CD14-positive monocyte (primary cell): ENCODE measurements at regions not wholly inside any gene's neighbourhood (a gene's known extent, or its start where the extent isn't known, plus 50 kb on each side); places are given as distances from the start of the nearest gene placed in this dataset.
A peak's percentile ranks its signal among the peaks of the same experiment; 100 is the strongest.

Experiments
- DNase-seq, 3 donors: peaks; one replicate each; pipeline ENCODE4 v3.0.0-alpha.2; 2011 to 2022
- H2AFZ ChIP-seq: 2 replicates; pipeline ENCODE4 v1.6.0; 2012; ENCODE audit warnings: mild to moderate bottlenecking, low read depth, low read length, inconsistent platforms; ENCODE audit not compliant: insufficient read depth, poor library complexity, severe bottlenecking
- H3K27ac ChIP-seq, 2 donors: 1 replicate in 1 of 2; 2 replicates in 1 of 2; pipeline ENCODE4 v1.5.1; 2012 to 2013; ENCODE audit warnings: low read length in 2 of 2, control low read depth in 1 of 2, inconsistent platforms in 1 of 2, low read depth in 1 of 2, mild to moderate bottlenecking in 1 of 2
- H3K27me3 ChIP-seq, 2 donors: one replicate each; pipeline versions ENCODE4 v1.6.0 to v1.6.1; 2011 to 2013; ENCODE audit warnings: low read length in 2 of 2; ENCODE audit not compliant: control insufficient read depth in 2 of 2, insufficient read depth in 2 of 2
- H3K36me3 ChIP-seq, 2 donors: replicated peaks in 1 of 2; 1 replicate in 1 of 2; 2 replicates in 1 of 2; pipeline versions ENCODE4 v1.5.1 to v1.6.1; 2012 to 2013; ENCODE audit warnings: low read length in 2 of 2, control low read depth in 1 of 2, inconsistent platforms in 1 of 2, mild to moderate bottlenecking in 1 of 2; ENCODE audit not compliant: insufficient read depth in 2 of 2, control insufficient read depth in 1 of 2
- H3K4me1 ChIP-seq, 2 donors: 1 replicate in 1 of 2; 2 replicates in 1 of 2; pipeline versions ENCODE4 v1.5.1 to v1.6.1; 2012 to 2013; ENCODE audit warnings: low read length in 2 of 2, control low read depth in 1 of 2, inconsistent platforms in 1 of 2, mild to moderate bottlenecking in 1 of 2, moderate library complexity in 1 of 2; ENCODE audit not compliant: insufficient read depth in 2 of 2, control insufficient read depth in 1 of 2
- H3K4me2 ChIP-seq: replicated peaks from 2 replicates; pipeline ENCODE3; 2012; ENCODE audit warnings: low read length, moderate library complexity, mild to moderate bottlenecking; ENCODE audit not compliant: poor library complexity, severe bottlenecking; ENCODE audit errors: extremely low read depth
- H3K4me3 ChIP-seq, 3 experiments: fragments of 200-600 bp in 1 of 3; sonication (generic) in 1 of 3; replicated peaks in 1 of 3; 1 replicate in 2 of 3; 2 replicates in 1 of 3; pipeline ENCODE4 v1.5.1; 2011 to 2013; ENCODE audit warnings: low read length in 3 of 3, mild to moderate bottlenecking in 3 of 3, control low read depth in 2 of 3, low read depth in 2 of 3, inconsistent platforms in 1 of 3, moderate library complexity in 1 of 3
- H3K79me2 ChIP-seq: 2 replicates; pipeline ENCODE4 v1.6.0; 2012; ENCODE audit warnings: mild to moderate bottlenecking, control low read depth, inconsistent platforms, low read length, moderate library complexity; ENCODE audit not compliant: insufficient read depth
- H3K9ac ChIP-seq: 2 replicates; pipeline ENCODE4 v1.6.0; 2017; ENCODE audit warnings: low read length, mild to moderate bottlenecking; ENCODE audit not compliant: insufficient read depth, poor library complexity, severe bottlenecking
- H3K9me3 ChIP-seq, 2 donors: replicated peaks in 1 of 2; 1 replicate in 1 of 2; 2 replicates in 1 of 2; pipeline versions ENCODE4 v1.5.1 to v1.6.1; 2012 to 2013; ENCODE audit warnings: low read length in 2 of 2, control low read depth in 1 of 2; ENCODE audit not compliant: control insufficient read depth in 1 of 2, insufficient read depth in 1 of 2
- H4K20me1 ChIP-seq: 2 replicates; pipeline ENCODE4 v1.6.0; 2012; ENCODE audit warnings: mild to moderate bottlenecking, low read length, control low read depth, moderate library complexity; ENCODE audit not compliant: insufficient read depth
- H3K27ac Mint-ChIP-seq, 7 donors: one replicate each; pipeline ENCODE4 v1.8.0; 2020; ENCODE audit warnings: mild to moderate bottlenecking in 7 of 7, mixed read lengths in 7 of 7, moderate library complexity in 6 of 7, inconsistent platforms in 2 of 7
- H3K27me3 Mint-ChIP-seq, 3 donors: one replicate each; pipeline ENCODE4 v1.8.0; 2021 to 2022; ENCODE audit warnings: low read depth in 3 of 3, mild to moderate bottlenecking in 3 of 3, mixed read lengths in 3 of 3, moderate library complexity in 3 of 3, inconsistent platforms in 1 of 3
- H3K36me3 Mint-ChIP-seq, 2 donors: one replicate each; pipeline ENCODE4 v1.8.0; 2020; ENCODE audit warnings: mixed read lengths in 2 of 2, inconsistent platforms in 1 of 2, mild to moderate bottlenecking in 1 of 2
- H3K4me1 Mint-ChIP-seq: one replicate; pipeline ENCODE4 v1.8.0; 2020; ENCODE audit warnings: mild to moderate bottlenecking, mixed read lengths
- H3K4me3 Mint-ChIP-seq, 2 donors: one replicate each; pipeline ENCODE4 v1.8.0; 2020; ENCODE audit warnings: mild to moderate bottlenecking in 2 of 2, mixed read lengths in 2 of 2, moderate library complexity in 1 of 2
- H3K9me3 Mint-ChIP-seq, 7 donors: one replicate each; pipeline ENCODE4 v1.8.0; 2020 to 2022; ENCODE audit warnings: mixed read lengths in 7 of 7, mild to moderate bottlenecking in 6 of 7, moderate library complexity in 6 of 7, inconsistent platforms in 2 of 7
- WGBS: methylation state at CpG from one replicate; pipeline ENCODE4 v1.1.5; 2013; ENCODE audit warnings: missing lambda C conversion rate; ENCODE audit not compliant: insufficient coverage; 5-methylcytosine and 5-hydroxymethylcytosine counted together
- intact Hi-C, 2 donors: fragments of 100-400 bp; cut with micrococcal nuclease; formaldehyde crosslinking; loops; one replicate each; pipeline versions ENCODE4 v1.15.0 to v1.15.1; 2023
- TF ChIP-seq, protein P1 (sequence below): fragments of 200-600 bp; IDR thresholded peaks from one replicate; pipeline ENCODE4 v1.8.0; 2022; ENCODE audit warnings: antibody characterized with exemption, mild to moderate bottlenecking

DNA sequence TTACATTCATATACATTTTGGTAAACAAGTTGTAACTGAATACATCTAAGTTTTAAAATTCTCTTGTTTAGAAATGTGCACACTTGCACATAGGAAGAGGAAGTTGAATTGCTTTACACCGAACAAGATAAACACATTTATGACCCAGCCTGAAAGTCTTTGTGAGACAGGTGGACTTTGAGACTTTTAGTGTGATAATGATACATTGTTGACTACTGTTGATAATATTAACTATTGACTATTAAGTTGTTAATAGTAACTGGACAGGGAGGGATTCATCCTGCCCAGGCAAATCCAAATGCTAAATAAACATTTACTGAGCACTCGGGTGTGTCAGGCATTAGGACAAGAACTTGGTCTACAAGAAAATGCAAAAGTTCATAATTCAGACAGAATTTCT is 68.0 kb downstream of the AVPR1A start:
- peaks cover 0 to 1% (median 0%) of the 10 kb centered on the region in 7 donors for H3K9me3 Mint-ChIP-seq
- H2AFZ ChIP-seq, result no peak overlapping the region
- no peaks in the 10 kb centered on the region for H3K79me2 ChIP-seq
- H3K36me3 ChIP-seq, result no peaks in the 10 kb centered on the region
- no peak for DNase-seq
- H3K27me3 ChIP-seq, result no peaks in the 10 kb centered on the region
- no peak overlapping the region for H3K27ac Mint-ChIP-seq
- H3K4me3 ChIP-seq, result no peak overlapping the region
- no CpG with 5 or more reads among the region's 2 CpGs for WGBS
- H3K36me3 Mint-ChIP-seq, result no peaks in the 10 kb centered on the region
- no peaks in the 10 kb centered on the region for H3K9me3 ChIP-seq
- H3K27ac ChIP-seq, result no peak overlapping the region
- intact Hi-C loops, result no loop called here
- no peaks in the 10 kb centered on the region for H3K4me1 ChIP-seq
- TF ChIP-seq, protein P1, sequence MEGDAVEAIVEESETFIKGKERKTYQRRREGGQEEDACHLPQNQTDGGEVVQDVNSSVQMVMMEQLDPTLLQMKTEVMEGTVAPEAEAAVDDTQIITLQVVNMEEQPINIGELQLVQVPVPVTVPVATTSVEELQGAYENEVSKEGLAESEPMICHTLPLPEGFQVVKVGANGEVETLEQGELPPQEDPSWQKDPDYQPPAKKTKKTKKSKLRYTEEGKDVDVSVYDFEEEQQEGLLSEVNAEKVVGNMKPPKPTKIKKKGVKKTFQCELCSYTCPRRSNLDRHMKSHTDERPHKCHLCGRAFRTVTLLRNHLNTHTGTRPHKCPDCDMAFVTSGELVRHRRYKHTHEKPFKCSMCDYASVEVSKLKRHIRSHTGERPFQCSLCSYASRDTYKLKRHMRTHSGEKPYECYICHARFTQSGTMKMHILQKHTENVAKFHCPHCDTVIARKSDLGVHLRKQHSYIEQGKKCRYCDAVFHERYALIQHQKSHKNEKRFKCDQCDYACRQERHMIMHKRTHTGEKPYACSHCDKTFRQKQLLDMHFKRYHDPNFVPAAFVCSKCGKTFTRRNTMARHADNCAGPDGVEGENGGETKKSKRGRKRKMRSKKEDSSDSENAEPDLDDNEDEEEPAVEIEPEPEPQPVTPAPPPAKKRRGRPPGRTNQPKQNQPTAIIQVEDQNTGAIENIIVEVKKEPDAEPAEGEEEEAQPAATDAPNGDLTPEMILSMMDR, result no peak
- H3K4me2 ChIP-seq, result no peak overlapping the region
- H4K20me1 ChIP-seq, result no peaks in the 10 kb centered on the region
- H3K27me3 Mint-ChIP-seq, result no peaks in the 10 kb centered on the region
- no peak overlapping the region for H3K9ac ChIP-seq
- H3K4me3 Mint-ChIP-seq, result no peak overlapping the region
- H3K4me1 Mint-ChIP-seq, result no peaks in the 10 kb centered on the region

DNA sequence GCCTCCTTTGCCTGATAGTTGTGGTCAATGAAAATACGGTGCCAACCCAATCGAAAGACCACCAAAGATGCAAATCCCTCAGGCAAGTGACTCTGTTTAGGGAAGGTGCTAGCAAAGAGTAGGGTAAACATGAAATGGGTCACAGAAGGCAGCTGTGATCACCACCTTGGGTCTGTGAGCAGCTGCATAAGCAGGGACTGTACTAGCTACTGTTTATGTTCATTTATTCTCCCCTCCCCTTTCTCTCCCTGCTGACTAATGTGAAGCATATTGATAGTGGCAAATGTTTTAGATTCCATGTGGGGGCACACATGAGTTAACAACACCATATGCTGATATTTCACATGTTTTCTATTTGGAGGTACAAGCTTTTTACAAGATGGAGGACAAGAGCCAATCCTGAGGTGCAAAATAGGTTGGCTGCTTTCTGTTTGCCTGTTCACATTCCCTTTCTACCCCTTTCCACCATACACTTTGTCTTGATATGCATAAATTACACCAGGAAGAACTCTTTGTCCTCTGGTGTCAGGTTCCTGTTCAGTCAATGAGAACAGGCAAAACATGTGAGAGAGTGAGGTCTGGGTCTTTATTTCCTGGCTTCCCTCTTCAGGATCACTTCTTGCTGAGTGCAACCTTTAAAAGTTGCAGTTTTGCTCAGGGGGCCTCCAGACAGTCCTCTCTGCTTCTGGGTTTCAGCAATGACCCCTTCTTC is 71.1 kb downstream of the AVPR1A start:
- no peaks in the 10 kb centered on the region for H3K36me3 Mint-ChIP-seq
- no peak overlapping the region for H2AFZ ChIP-seq
- WGBS, result 100% methylated on average over 1 of the region's 2 CpGs
- TF ChIP-seq, protein P1, result no peak
- no peaks in the 10 kb centered on the region for H3K4me1 Mint-ChIP-seq
- H3K4me2 ChIP-seq, result no peak overlapping the region
- no peaks in the 10 kb centered on the region for H3K79me2 ChIP-seq
- H3K27ac Mint-ChIP-seq, result no peak overlapping the region
- intact Hi-C loops, result no loop called here
- H3K4me1 ChIP-seq, result no peaks in the 10 kb centered on the region
- no peak overlapping the region for H3K27ac ChIP-seq
- H3K36me3 ChIP-seq, result no peaks in the 10 kb centered on the region
- H3K9ac ChIP-seq, result no peak overlapping the region
- no peaks in the 10 kb centered on the region for H3K27me3 Mint-ChIP-seq
- no peaks in the 10 kb centered on the region for H4K20me1 ChIP-seq
- H3K4me3 ChIP-seq, result no peak overlapping the region
- peak overlapping the region in 1 of 2 donors; percentile 3 for H3K4me3 Mint-ChIP-seq
- H3K27me3 ChIP-seq, result no peaks in the 10 kb centered on the region
- peaks cover 0 to 1% (median 0%) of the 10 kb centered on the region in 7 donors for H3K9me3 Mint-ChIP-seq
- DNase-seq, result no peak
- no peaks in the 10 kb centered on the region for H3K9me3 ChIP-seq
